ENCODE measurements at regions not wholly inside any gene's neighbourhood (a gene's known extent, or its start where the extent isn't known, plus 50 kb on each side); places are given as distances from the start of the nearest gene placed in this dataset.
"Not testable (repeated sequence)": the region's sequence is repeated elsewhere in the genome, so short reads cannot be mapped to it uniquely, and the experiment has no call there.

GRCh38 chr2:109669731-109670130 lies 55.6 kb downstream of the SOWAHC start:
- no peak overlapping the region for H3K27ac ChIP-seq
- TF ChIP-seq ZFX (IDR thresholded peaks at IDR 0.05; ENCODE audit: borderline replicate concordance), result no peak
- TF ChIP-seq CTCF (IDR thresholded peaks at IDR 0.05), result no peak

- no peak overlapping the region for H3K27ac ChIP-seq
- TF ChIP-seq CTCF (IDR thresholded peaks at IDR 0.05) (no peak), ZFX (IDR thresholded peaks at IDR 0.05; ENCODE audit: borderline replicate concordance) (no peak)
Observed at GRCh38 chr2:109670556-109671411, 56.6 kb downstream of the SOWAHC start.

- no peak for TF ChIP-seq CTCF (IDR thresholded peaks at IDR 0.05)
- no peak for TF ChIP-seq ZFX (IDR thresholded peaks at IDR 0.05; ENCODE audit: borderline replicate concordance)
Observed at GRCh38 chr2:109674894-109675534, 60.9 kb downstream of the SOWAHC start.

GRCh38 chr2:109675666-109676345 lies 61.6 kb downstream of the SOWAHC start:
- no peak for TF ChIP-seq ZFX (IDR thresholded peaks at IDR 0.05; ENCODE audit: borderline replicate concordance)
- no peak for TF ChIP-seq CTCF (IDR thresholded peaks at IDR 0.05)
- no peak overlapping the region for H3K27ac ChIP-seq

More at GRCh38 chr2:109674894-109675534, 60.9 kb downstream of the SOWAHC start:
- H3K27ac ChIP-seq, result no peak overlapping the region

GRCh38 chr2:109676346-109676902 lies 62.3 kb downstream of the SOWAHC start:
- TF ChIP-seq CTCF (IDR thresholded peaks at IDR 0.05), result no peak
- TF ChIP-seq ZFX (IDR thresholded peaks at IDR 0.05; ENCODE audit: borderline replicate concordance), result no peak
- H3K27ac ChIP-seq, result no peak overlapping the region

- H3K27ac ChIP-seq, result not testable (repeated sequence)
Observed at GRCh38 chr2:109677121-109677731, 63.1 kb downstream of the SOWAHC start.

All from 22Rv1 (cell line).